ENCODE measurements at regions not wholly inside any gene's neighbourhood (a gene's known extent, or its start where the extent isn't known, plus 50 kb on each side); places are given as distances from the start of the nearest gene placed in this dataset.

- TF ChIP-seq CTCF (IDR thresholded peaks at IDR 0.05) (no peak), POLR2A (IDR thresholded peaks at IDR 0.05) (no peak), POLR2AphosphoS5 (IDR thresholded peaks at IDR 0.05) (no peak)
These were observed 121.7 kb upstream of the TLE3 start for GRCh38 chr15:70219256-70219895.

Data from transverse colon (tissue), 4 donors.